ENCODE measurements at regions not wholly inside any gene's neighbourhood (a gene's known extent, or its start where the extent isn't known, plus 50 kb on each side); places are given as distances from the start of the nearest gene placed in this dataset.
A peak's percentile ranks its signal among the peaks of the same experiment; 100 is the strongest.
"Not testable (repeated sequence)": the region's sequence is repeated elsewhere in the genome, so short reads cannot be mapped to it uniquely, and the experiment has no call there.

DNA sequence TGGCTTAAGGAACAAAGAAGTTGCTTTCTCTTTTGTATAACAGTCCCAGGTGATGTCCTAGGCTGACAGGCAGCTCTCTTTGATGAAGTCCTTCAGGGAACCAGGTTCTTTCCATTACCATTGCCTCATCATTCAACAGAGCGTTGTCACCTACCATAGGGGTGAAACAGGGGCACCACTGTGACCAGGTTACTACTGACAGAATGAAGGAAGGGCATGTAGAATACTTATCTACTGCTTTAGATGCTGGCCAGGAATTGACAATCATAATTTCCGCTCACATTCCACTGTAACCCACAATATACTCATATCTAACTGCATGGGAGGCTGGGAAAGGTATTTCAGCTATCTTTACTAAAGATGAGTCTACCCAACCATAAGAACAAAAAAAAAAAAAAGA, 148.0 kb upstream of the FNDC3A start:
- Mint-ChIP-seq H3K27ac (no peak overlapping the region), H3K27me3 (peaks cover 4% of the 10 kb centered on the region), H3K9me3 (peaks cover 4% of the 10 kb centered on the region), H3K4me1 (ENCODE audit: unreplicated experiment) (peaks cover 5% of the 10 kb centered on the region), H3K4me3 (no peak overlapping the region), H3K36me3 (no peaks in the 10 kb centered on the region)
- no peak for DNase-seq (ENCODE audit: extremely low spot score, unreplicated experiment)
- TF ChIP-seq, protein P1, sequence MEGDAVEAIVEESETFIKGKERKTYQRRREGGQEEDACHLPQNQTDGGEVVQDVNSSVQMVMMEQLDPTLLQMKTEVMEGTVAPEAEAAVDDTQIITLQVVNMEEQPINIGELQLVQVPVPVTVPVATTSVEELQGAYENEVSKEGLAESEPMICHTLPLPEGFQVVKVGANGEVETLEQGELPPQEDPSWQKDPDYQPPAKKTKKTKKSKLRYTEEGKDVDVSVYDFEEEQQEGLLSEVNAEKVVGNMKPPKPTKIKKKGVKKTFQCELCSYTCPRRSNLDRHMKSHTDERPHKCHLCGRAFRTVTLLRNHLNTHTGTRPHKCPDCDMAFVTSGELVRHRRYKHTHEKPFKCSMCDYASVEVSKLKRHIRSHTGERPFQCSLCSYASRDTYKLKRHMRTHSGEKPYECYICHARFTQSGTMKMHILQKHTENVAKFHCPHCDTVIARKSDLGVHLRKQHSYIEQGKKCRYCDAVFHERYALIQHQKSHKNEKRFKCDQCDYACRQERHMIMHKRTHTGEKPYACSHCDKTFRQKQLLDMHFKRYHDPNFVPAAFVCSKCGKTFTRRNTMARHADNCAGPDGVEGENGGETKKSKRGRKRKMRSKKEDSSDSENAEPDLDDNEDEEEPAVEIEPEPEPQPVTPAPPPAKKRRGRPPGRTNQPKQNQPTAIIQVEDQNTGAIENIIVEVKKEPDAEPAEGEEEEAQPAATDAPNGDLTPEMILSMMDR (conservative IDR thresholded peaks at IDR 0.05): no peak

DNA sequence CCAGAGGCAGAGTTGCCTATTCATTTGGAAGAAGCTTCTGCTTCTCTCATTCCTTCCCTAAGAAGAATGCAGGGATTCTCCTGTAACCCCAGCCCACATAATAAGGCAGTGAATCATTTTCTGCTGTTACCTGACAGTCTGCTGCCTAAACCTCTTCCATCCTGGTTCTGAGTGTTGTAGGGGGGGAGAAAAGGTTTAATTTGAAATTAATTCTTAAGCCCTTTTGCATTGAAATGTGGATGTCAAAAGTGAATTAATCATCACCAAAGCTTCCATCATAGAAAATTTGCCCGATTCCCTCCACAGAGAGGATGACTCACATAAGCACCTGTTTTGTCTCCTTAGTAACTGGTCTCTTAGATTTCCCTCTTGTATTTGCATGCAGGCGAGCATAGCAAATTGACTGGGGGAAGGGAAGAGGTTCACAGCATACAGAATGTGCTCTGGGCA, 146.7 kb upstream of the FNDC3A start:
- Mint-ChIP-seq H3K4me3 (no peak overlapping the region), H3K27ac (peak overlapping the region; percentile 62), H3K36me3 (no peaks in the 10 kb centered on the region), H3K27me3 (peaks cover 4% of the 10 kb centered on the region), H3K4me1 (ENCODE audit: unreplicated experiment) (peaks cover 5% of the 10 kb centered on the region), H3K9me3 (peaks cover 4% of the 10 kb centered on the region)
- TF ChIP-seq, protein P1 (conservative IDR thresholded peaks at IDR 0.05): no peak
- DNase-seq (ENCODE audit: extremely low spot score, unreplicated experiment): no peak

DNA sequence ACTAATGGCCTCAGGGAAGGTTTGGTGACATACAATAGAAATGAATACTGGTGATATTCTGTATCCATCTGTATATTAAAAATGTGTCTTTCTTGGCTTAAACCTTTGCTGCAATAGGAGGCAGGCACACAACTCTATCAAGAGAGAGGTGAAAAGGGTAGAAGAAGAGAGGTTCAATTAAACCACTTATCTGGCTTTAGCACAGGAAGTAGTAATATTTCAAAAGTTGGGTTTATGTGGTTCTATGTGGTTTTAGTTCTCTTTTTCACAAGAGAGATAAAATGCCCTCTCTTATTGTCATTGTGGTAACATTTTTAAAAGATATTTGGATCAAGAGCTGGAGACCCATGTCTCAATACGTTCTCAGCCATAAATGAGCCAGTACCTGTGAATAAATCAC, 146.2 kb upstream of the FNDC3A start:
- peak overlapping the region; percentile 62 for H3K27ac Mint-ChIP-seq
- H3K4me1 Mint-ChIP-seq (ENCODE audit: unreplicated experiment): peaks cover 5% of the 10 kb centered on the region
- no peaks in the 10 kb centered on the region for H3K36me3 Mint-ChIP-seq
- peaks cover 4% of the 10 kb centered on the region for H3K27me3 Mint-ChIP-seq
- TF ChIP-seq, protein P1 (conservative IDR thresholded peaks at IDR 0.05): no peak
- H3K9me3 Mint-ChIP-seq: peaks cover 4% of the 10 kb centered on the region
- H3K4me3 Mint-ChIP-seq: no peak overlapping the region
- DNase-seq (ENCODE audit: extremely low spot score, unreplicated experiment): no peak

DNA sequence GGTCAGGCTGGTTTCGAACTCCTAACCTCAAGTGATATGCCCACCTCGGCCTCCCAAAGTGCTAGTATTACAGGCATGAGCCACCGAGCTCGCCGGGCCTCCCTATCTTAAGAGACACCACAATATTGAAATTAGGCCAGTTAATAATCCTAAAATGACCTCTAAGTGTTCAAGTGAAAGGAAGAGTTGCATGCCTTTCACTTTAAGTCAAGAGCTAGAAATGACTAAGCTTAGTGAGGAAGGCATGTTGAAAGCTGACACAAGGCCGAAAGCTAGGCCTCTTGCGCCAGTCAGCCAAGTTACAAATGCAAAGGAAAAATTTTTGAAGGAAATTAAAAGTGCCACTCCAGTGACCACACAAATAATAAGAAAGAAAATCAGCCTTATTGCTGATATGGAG, 144.5 kb upstream of the FNDC3A start:
- Mint-ChIP-seq H3K4me1 (ENCODE audit: unreplicated experiment) (peaks cover 5% of the 10 kb centered on the region), H3K27ac (no peak overlapping the region), H3K27me3 (peaks cover 4% of the 10 kb centered on the region), H3K9me3 (peaks cover 8% of the 10 kb centered on the region), H3K4me3 (no peak overlapping the region), H3K36me3 (no peaks in the 10 kb centered on the region)
- TF ChIP-seq, protein P1 (conservative IDR thresholded peaks at IDR 0.05): no peak
- no peak for DNase-seq (ENCODE audit: extremely low spot score, unreplicated experiment)

DNA sequence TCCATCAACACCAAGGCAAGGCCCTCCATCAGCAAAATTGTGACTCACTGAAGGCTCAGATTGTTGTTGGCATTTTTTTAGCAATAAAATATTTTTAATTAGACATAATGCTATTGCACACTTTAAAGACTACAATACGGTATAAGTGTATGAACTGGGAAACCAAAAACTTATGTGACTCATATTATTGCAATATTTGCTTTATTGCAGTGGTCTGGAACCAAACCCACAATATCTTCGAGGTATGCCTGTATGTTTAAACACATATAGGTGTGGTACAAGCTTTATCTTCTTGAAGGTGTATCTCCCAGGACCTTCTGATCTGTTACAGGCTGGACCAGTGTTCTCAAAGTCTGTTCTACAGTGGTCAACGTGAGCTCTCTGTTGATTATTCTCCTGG, 142.3 kb upstream of the FNDC3A start:
- no peak overlapping the region for H3K27ac Mint-ChIP-seq
- H3K4me1 Mint-ChIP-seq (ENCODE audit: unreplicated experiment): peaks cover 5% of the 10 kb centered on the region
- TF ChIP-seq, protein P1 (conservative IDR thresholded peaks at IDR 0.05): no peak
- H3K27me3 Mint-ChIP-seq: peaks cover 4% of the 10 kb centered on the region
- H3K36me3 Mint-ChIP-seq: no peaks in the 10 kb centered on the region
- DNase-seq (ENCODE audit: extremely low spot score, unreplicated experiment): no peak
- H3K9me3 Mint-ChIP-seq: peaks cover 8% of the 10 kb centered on the region
- no peak overlapping the region for H3K4me3 Mint-ChIP-seq

DNA sequence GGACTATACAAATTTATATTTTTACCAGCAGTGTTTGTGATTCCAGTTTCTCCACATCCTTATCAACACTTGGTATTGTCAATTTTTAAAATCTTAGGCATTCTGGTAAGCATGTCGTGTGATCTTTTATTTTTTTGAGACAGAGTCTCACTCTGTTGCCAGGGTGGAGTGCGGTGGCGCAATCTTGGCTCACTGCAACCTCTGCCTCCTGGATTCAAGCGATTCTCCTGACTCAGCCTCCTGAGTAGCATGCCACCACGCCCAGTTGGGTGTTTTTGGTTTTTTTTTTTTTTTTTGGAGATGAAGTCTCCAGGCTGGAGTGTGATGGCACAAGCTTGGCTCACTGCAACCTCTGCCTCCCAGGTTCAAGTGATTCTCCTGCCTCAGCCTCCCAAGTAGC, 140.4 kb upstream of the FNDC3A start:
- H3K27me3 Mint-ChIP-seq; H3K4me3 Mint-ChIP-seq; H3K36me3 Mint-ChIP-seq; DNase-seq (ENCODE audit: extremely low spot score, unreplicated experiment); H3K9me3 Mint-ChIP-seq; H3K4me1 Mint-ChIP-seq (ENCODE audit: unreplicated experiment); H3K27ac Mint-ChIP-seq: not testable (repeated sequence)
